NCI-H1417 (cell line): ENCODE measurements at regions not wholly inside any gene's neighbourhood (a gene's known extent, or its start where the extent isn't known, plus 50 kb on each side); places are given as distances from the start of the nearest gene placed in this dataset.

Experiments
- DNase-seq, 3 experiments: peaks; one replicate each; lab custom pipeline; 2025; lab: John Stamatoyannopoulos, UW

GRCh38 chr7:155201325-155202087 lies 96.2 kb upstream of the INSIG1 start:
- DNase-seq = no peak

- DNase-seq = no peak
These were observed 95.4 kb upstream of the INSIG1 start for GRCh38 chr7:155202106-155202871.

- DNase-seq = no peak
These were observed 94.4 kb upstream of the INSIG1 start for GRCh38 chr7:155203059-155203881.

DNA sequence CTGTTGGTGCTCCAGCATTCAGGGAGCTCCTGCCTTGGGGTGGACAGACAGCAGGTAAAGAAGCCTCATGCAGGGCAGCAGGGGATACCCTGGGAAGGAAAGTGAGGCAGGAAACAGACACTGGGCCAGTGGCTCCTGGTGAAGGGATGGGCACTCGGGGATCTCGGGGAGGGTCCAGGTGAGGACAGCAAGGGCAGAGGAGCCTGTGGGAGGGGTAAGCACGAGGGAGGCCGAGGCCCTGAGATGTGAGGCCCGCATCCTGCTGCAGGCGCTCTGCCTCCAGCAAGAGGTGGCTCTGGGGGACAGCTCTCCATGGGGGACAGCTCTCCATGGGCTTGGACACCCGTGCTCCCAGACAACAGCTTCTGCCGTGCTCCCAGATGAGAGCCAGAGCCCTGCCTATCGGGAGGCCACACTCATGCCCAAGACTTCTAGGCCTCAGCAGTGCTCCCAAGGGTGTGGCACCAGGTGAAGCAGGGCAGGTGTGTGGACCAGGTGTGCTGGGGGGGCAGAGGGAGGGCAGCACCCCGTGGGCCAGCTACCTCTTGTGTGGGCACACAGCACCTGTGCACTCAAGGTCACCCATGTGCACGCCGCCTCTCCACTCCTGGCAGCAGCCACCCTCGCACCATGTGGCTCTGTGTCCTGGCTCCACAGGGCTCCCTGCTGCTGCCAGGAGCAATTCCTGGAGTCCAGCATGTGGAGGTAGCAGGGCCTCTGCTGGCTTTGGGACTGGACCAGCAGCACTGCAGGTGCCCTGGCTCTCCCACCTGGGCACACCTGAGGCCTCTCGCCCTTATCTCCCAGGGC lies 93.6 kb upstream of the INSIG1 start:
- no peak for DNase-seq

- no peak for DNase-seq
These were observed 92.8 kb upstream of the INSIG1 start for GRCh38 chr7:155204744-155205367.

- DNase-seq = peak; percentile 82 to 93 (median 84)
These were observed 92.0 kb upstream of the INSIG1 start for GRCh38 chr7:155205368-155206317.

DNA sequence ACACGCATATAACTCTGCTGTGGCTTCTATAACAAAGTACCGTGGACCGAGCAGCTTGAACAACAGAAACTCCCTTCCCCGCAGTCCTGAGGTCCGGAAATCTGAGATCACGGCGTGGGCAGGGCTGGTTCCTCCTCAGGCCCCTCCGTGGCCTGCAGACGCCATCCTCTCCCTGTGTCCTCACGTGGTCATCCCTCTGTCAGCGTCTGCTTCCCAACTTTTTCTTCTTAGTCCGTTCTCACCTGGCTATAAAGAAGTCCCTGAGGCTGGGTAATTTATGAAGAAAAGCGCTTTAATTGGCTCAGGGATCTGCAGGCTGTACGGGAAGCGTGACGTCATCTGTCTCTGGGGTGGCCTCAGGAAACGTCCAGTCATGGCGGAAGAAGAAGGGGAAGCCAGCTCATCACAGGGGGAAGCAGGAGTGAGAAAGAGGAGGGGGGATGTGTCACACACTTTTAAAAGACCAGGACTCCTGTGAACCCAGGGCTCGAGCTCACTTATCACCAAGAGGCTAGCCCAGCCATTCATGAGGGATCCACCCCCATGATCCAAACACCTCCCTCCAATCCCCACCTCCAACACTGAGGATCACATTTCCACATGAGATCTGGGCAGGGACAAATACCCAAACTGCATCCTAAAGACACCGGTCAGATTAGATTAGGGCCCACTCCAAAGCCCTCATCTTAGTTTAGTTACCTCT lies 91.2 kb upstream of the INSIG1 start:
- no peak for DNase-seq

GRCh38 chr7:155207326-155208002 lies 90.2 kb upstream of the INSIG1 start:
- DNase-seq = no peak

DNA sequence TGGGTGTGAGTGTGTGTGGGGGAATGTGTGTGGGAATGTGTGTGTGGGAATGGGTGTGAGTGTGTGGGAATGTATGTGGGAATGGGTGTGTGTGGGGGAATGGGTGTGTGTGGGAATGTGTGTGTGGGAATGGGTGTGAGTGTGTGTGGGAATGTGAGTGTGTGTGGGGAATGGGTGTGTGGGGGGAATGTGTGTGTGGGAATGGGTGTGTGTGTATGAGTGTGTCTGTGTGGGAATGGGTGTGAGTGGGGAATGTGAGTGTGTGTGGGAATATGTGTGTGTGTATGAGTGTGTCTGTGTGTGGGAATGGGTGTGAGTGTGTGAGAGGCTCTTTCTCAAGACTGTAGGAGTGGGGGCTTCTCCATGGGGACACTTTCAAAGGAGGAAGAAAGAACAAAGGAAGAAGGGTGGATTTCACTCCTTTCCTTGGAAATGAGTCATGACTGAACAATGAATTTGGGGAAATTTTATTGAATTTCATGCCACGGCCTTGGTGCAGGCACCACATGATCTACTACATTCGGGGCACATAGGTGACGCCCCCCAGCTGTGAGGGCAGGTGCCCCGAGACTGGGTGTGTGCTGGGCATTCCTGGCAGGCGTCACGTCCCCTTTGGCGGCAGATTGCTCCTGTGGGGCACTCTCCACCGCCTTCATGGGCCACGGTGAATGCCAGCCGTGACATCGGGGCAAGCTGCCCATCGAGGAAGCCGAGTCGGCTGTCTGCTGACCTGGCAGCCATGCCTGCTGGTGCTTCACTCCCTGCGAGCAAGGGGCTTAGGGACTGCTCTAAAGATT lies 88.8 kb upstream of the INSIG1 start:
- DNase-seq = no peak

DNA sequence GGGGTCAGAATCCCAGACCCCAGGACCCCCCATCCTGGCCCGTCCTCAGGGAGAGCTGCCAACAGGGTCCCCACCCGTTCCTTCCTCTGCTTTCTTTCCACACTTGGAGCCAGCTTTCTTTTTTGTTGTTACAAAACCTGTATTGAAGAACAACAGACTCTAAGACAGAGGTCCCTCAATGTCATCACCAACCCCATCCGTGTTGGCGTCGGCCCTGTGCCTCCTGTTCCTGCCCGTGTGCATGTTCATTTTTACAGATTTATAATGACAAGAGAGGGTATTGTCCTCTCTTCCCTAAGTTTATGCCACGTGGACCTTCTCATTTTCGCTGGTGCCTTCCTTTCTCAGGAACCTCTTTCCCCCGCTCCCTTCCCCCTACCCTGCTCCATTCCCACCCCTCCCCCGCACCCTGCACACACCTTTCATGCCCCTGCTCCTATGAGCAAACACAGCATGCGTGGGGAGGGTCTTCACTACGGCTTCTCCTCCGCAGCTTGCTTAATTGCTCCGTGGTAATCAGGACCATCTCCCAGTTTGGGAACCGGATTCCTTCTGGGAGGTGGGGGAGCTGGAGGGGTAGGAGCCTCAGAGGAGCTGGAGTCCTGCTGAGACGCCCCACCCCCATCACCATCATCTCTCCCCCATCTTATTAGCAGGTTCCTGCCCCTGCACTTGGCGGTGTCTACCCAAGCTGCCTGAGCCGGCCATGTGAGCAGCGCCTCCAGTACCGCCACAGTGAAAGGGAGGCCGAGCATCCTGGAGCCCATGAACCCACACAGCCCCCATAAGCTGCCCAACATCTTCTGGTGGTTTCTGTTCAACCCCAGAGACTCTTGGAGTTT lies 88.0 kb upstream of the INSIG1 start:
- DNase-seq = no peak

DNA sequence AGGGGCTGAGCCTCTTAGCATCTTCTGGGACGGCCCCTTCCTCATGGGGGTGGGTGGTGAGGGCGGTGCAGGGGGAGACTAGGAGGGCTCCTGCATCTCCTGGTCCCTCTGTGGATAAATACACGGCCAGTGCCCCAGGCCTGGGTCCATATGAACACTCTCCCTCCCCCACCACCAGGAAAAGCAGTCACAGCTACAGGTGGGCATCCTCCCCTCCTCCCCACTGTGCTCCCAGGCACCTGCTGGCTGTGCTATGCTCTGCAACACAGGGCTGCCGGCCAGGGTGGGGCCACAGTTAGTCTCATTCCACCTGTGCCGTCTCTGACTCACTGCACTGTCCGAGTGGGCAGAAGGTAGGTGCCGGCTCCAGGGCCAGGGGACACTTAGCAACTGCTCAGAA lies 87.3 kb upstream of the INSIG1 start:
- DNase-seq = no peak

DNA sequence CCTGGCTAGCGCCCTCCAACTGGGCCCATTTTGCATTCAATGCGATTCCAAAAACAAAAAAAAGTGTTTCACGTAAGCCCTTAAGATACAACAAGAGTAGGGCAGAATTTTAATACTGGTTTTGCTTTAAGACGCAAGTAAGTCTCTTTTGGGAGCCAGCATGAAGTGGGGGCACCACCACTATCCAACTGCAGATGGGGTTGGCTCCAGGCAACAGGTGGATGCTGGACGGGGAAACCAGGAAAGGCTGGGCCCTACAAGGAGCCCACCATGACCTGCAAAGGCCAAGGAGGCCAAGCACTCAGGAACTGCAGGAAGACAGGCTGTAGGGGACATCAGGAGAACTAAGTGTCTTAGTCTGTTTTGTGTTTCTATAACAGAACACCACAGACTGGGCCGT lies 86.5 kb upstream of the INSIG1 start:
- DNase-seq = no peak

GRCh38 chr7:155211761-155212160 lies 85.9 kb upstream of the INSIG1 start:
- no peak for DNase-seq

DNA sequence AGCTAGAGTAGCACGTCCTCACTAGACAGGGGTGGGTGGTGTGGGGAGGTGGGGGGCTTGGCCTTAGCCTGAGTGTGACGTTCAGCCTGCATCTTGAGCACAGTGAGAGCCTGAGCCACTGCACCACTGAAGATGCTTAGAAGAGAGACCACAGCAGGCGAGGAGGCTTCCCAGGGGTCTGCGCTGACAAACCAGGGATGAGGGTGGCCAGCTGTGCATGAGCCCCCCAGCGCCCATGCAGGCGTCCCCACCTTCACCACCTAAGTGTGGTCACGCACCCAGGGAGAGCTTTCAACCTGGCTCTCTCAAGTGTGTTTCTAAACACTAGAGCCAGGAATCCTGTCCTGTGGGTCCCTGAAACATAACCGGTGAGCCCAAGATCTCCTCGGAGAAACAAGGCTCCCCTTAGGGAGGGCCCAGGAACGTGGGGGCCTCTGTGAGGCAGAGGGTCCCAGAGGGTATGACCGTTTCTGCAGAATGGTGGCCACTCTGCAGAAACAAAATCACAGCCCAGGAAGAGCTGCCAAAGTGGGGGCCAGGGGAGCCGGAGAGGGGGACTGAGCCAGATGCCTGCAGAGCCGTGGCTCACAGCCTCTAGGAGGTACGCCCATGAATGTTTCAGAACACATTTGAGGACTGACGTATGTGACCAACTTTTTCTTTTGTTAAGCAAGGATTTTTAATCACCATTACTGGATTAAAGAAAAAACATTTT lies 85.2 kb upstream of the INSIG1 start:
- DNase-seq = no peak

DNA sequence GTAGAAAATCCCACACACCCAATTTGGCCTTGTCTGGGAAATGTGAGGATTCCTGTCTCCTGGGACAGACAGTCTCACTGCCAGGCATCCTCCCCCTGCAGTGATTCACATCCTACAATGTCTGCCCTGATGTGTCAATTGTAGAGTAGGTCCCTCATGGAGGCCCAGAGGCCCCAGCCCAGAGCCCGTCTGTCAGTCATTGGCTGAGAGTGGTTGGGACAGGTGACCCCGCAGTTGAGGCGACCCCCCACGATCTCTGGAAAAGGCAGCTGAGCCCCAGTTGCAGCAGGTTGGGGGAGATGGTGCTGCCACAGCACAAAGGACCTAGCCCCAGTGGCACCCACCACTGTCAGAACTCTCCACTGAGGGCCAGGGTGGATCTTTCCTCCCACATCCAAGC lies 84.3 kb upstream of the INSIG1 start:
- DNase-seq = no peak

DNA sequence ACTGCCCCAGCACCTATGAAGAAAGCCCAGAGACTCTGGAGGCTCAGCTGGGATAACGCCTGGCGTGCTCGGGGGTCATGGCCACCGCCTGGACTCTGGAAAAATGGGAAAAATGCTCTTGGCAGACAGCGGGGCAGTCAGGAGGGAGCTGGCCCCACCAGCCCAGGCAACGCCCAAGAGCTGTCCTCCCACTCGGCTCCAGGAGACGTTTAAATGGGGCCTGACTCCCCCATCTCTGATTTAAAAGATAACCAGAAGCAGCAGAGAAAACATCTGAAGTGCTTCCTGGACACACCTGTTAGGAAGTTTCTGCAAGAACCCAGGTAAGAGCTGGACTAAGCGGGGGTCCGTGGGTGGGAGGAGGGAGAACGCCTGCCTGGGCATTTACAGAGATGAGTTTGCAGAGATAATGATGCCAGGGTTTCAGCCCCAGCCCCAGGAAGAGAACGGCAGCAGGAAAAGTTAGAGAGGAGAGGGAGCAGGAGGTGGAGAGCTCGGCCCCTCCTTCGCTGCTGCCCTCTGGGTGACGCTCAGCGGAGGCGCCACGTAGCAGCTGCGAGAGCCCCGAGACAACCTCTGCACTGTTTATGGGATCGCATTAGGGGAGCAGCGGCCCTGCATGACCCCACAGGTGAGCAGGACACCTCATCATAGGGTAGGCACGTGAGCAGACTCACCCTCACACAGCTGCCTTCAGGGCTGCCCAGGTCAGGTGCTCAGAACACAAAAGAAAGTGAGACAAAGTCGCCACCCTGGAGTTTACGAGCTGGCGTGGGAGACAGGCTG lies 83.5 kb upstream of the INSIG1 start:
- peak; percentile 58 to 82 (median 68) for DNase-seq
